Body of pancreas (tissue), 4 donors: ENCODE measurements at regions not wholly inside any gene's neighbourhood (a gene's known extent, or its start where the extent isn't known, plus 50 kb on each side); places are given as distances from the start of the nearest gene placed in this dataset.
A peak's percentile ranks its signal among the peaks of the same experiment; 100 is the strongest.
"Not testable (repeated sequence)": the region's sequence is repeated elsewhere in the genome, so short reads cannot be mapped to it uniquely, and the experiment has no call there.

ENCODE experiments used
- ATAC-seq: fragments of 150-250 bp; one replicate; pipeline ENCODE4 v1.9.1; 2016
- DNase-seq, 4 donors: peaks; one replicate each; pipeline ENCODE4 v3.0.0-alpha.2; 2019
- H3K27ac ChIP-seq, 4 donors: fragments of 200-600 bp; sonication (generic); 1 replicate in 3 of 4; 2 replicates in 1 of 4; pipeline versions ENCODE4 v1.5.1 to v1.6.1; 2016 to 2019; ENCODE audit warnings: mild to moderate bottlenecking in 1 of 4, mixed read lengths in 1 of 4, moderate library complexity in 1 of 4
- H3K27me3 ChIP-seq, 2 donors: fragments of 200-600 bp; sonication (generic); one replicate each; pipeline ENCODE4 v1.6.0; 2016; ENCODE audit warnings: mild to moderate bottlenecking in 1 of 2
- H3K36me3 ChIP-seq, 2 donors: fragments of 200-600 bp; sonication (generic); replicated peaks in 1 of 2; 2 replicates each; pipeline ENCODE4 v1.5.1; 2016; ENCODE audit warnings: low read depth in 2 of 2; ENCODE audit not compliant: insufficient read depth in 1 of 2
- H3K4me1 ChIP-seq: fragments of 200-600 bp; sonication (generic); one replicate; pipeline ENCODE4 v1.6.0; 2016
- H3K4me3 ChIP-seq, 2 donors: fragments of 200-600 bp; sonication (generic); 1 replicate in 1 of 2; 2 replicates in 1 of 2; pipeline ENCODE4 v1.5.1; 2016 to 2019
- H3K9me3 ChIP-seq, 3 donors: fragments of 200-600 bp; sonication (generic); 1 replicate in 2 of 3; 2 replicates in 1 of 3; pipeline ENCODE4 v1.5.1; 2016
- CTCF ChIP-seq, 7 experiments: fragments of 450-650 bp in 4 of 7; fragments of 200-600 bp in 3 of 7; sonication (generic) in 3 of 7; IDR thresholded peaks; one replicate each; pipeline ENCODE4 v1.5.1; 2016 to 2019; ENCODE audit warnings: antibody characterized with exemption in 7 of 7
- POLR2A ChIP-seq, 3 donors: fragments of 450-650 bp; IDR thresholded peaks; one replicate each; pipeline ENCODE4 v1.6.1; 2016; ENCODE audit warnings: antibody characterized with exemption in 3 of 3, mild to moderate bottlenecking in 2 of 3
- WGBS, 2 donors: methylation state at CpG; one replicate each; pipeline ENCODE4 v1.1.5; 2017; 5-methylcytosine and 5-hydroxymethylcytosine counted together
- intact Hi-C: fragments of 100-400 bp; cut with DNase I; formaldehyde crosslinking; loops from one replicate; pipeline ENCODE4 v1.15.1; 2023

- Histone ChIP-seq H3K4me3 (no peak overlapping the region), H3K27ac (no peak overlapping the region), H3K36me3 (no peaks in the 10 kb centered on the region), H3K9me3 (no peaks in the 10 kb centered on the region), H3K27me3 (peaks cover 0 to 20% of the 10 kb centered on the region in 2 donors), H3K4me1 (peaks cover 17% of the 10 kb centered on the region)
- 66 to 76% methylated on average over 4 of the region's 4 CpGs for WGBS, 2 donors
- no peak for DNase-seq
- intact Hi-C loops, result no loop called here
- TF ChIP-seq POLR2A (IDR thresholded peaks at IDR 0.05) (no peak), CTCF (IDR thresholded peaks at IDR 0.05) (no peak)
- no peak for ATAC-seq
These were observed 107.3 kb downstream of the OR2B2 start for GRCh38 chr6:27804851-27805250.

- H3K4me3 ChIP-seq, result no peak overlapping the region
- ATAC-seq (no peak), DNase-seq (no peak)
- H3K9me3 ChIP-seq, result no peaks in the 10 kb centered on the region
- peaks cover 0 to 9% of the 10 kb centered on the region in 2 donors for H3K27me3 ChIP-seq
- intact Hi-C loops, result no loop called here
- H3K27ac ChIP-seq, result no peak overlapping the region
- 70 to 79% methylated on average over 2 of the region's 2 CpGs for WGBS, 2 donors
- H3K4me1 ChIP-seq, result no peaks in the 10 kb centered on the region
- no peaks in the 10 kb centered on the region for H3K36me3 ChIP-seq
- TF ChIP-seq CTCF (IDR thresholded peaks at IDR 0.05), result no peak
These were observed 111.3 kb downstream of the OR2B2 start for GRCh38 chr6:27800731-27801373.

GRCh38 chr6:27797960-27798359 lies 114.2 kb downstream of the OR2B2 start:
- H3K4me3 ChIP-seq, result no peak overlapping the region
- H3K27me3 ChIP-seq, result no peaks in the 10 kb centered on the region
- intact Hi-C loops, result no loop called here
- H3K27ac ChIP-seq, result no peak overlapping the region
- H3K36me3 ChIP-seq, result no peaks in the 10 kb centered on the region
- WGBS, 2 donors, result 67 to 71% methylated on average over 1 of the region's 1 CpG
- H3K4me1 ChIP-seq, result peaks cover 2% of the 10 kb centered on the region
- no peak for ATAC-seq
- no peak for DNase-seq
- TF ChIP-seq CTCF (IDR thresholded peaks at IDR 0.05) (no peak), POLR2A (IDR thresholded peaks at IDR 0.05) (no peak)
- H3K9me3 ChIP-seq, result no peaks in the 10 kb centered on the region

GRCh38 chr6:27796736-27797481 lies 115.3 kb downstream of the OR2B2 start:
- H3K27me3 ChIP-seq, H3K9me3 ChIP-seq, ATAC-seq, H3K27ac ChIP-seq, DNase-seq, H3K4me3 ChIP-seq, H3K36me3 ChIP-seq, intact Hi-C loops, H3K4me1 ChIP-seq: not testable (repeated sequence)
- WGBS, 2 donors, result 68 to 69% methylated on average over 8 of the region's 8 CpGs

GRCh38 chr6:27795697-27796494 lies 116.3 kb downstream of the OR2B2 start:
- 1 to 3% methylated on average over 5 of the region's 5 CpGs for WGBS, 2 donors
- intact Hi-C loops, result no loop called here
- H3K4me1 ChIP-seq, result peaks cover 18% of the 10 kb centered on the region

More at GRCh38 chr6:27795697-27796494, 116.3 kb downstream of the OR2B2 start:
- Histone ChIP-seq H3K4me3 (no peak overlapping the region), H3K27me3 (no peaks in the 10 kb centered on the region), H3K9me3 (no peaks in the 10 kb centered on the region), H3K36me3 (no peaks in the 10 kb centered on the region), H3K27ac (no peak overlapping the region)
- peak; percentile 47 to 93 (median 84) for TF ChIP-seq CTCF (IDR thresholded peaks at IDR 0.05)
- no peak for TF ChIP-seq POLR2A (IDR thresholded peaks at IDR 0.05)
- DNase-seq (peak; percentile 43 to 84 (median 64)), ATAC-seq (peak; percentile 91)
